ENCODE measurements at regions not wholly inside any gene's neighbourhood (a gene's known extent, or its start where the extent isn't known, plus 50 kb on each side); places are given as distances from the start of the nearest gene placed in this dataset.

- Histone ChIP-seq H3K36me3 (ENCODE audit: control insufficient read depth in 2 of 4, insufficient read depth in 4 of 4, low read length in 3 of 4) (no peaks in the 10 kb centered on the region), H2AFZ (ENCODE audit: low read length) (no peak overlapping the region), H3K14ac (ENCODE audit: insufficient read length) (no peak overlapping the region), H3K79me1 (ENCODE audit: low read depth, low read length) (no peaks in the 10 kb centered on the region), H3K4me2 (ENCODE audit: insufficient read depth in 1 of 2, low read depth in 2 of 2, low read length in 2 of 2) (no peak overlapping the region), H3K23me2 (ENCODE audit: low read depth, low read length) (no peaks in the 10 kb centered on the region), H3K9ac (replicated peaks in 1 of 4; ENCODE audit: extremely low read depth in 1 of 4, low read depth in 3 of 4, low read length in 3 of 4) (no peak overlapping the region), H3K9me3 (ENCODE audit: insufficient read depth in 2 of 2, low read depth in 1 of 2, low read length in 1 of 2) (no peaks in the 10 kb centered on the region), H2BK5ac (ENCODE audit: low read depth, low read length) (no peak overlapping the region), H3K56ac (replicated peaks; ENCODE audit: insufficient read length, low read depth, low read length) (no peak overlapping the region), H3K4ac (replicated peaks; ENCODE audit: insufficient read length, low read depth, low read length) (no peak overlapping the region), H3K4me3 (ENCODE audit: extremely low read depth in 1 of 4, insufficient read depth in 2 of 4, low read depth in 3 of 4, low read length in 4 of 4) (no peak overlapping the region), H4K5ac (ENCODE audit: insufficient read length, low read depth, low read length) (no peak overlapping the region), H2AK5ac (ENCODE audit: low read depth, low read length) (no peak overlapping the region), H2BK12ac (ENCODE audit: low read depth, low read length) (no peak overlapping the region), H2BK15ac (ENCODE audit: low read length) (no peak overlapping the region), H3K23ac (ENCODE audit: insufficient read length) (no peak overlapping the region), H3K4me1 (replicated peaks in 1 of 4; ENCODE audit: control insufficient read depth in 3 of 4, insufficient read depth in 4 of 4, low read length in 3 of 4) (no peaks in the 10 kb centered on the region), H2BK120ac (replicated peaks; ENCODE audit: low read depth, low read length) (no peak overlapping the region), H3K18ac (ENCODE audit: extremely low read depth, low read length) (no peak overlapping the region), H3K27me3 (replicated peaks in 1 of 4; ENCODE audit: control insufficient read depth in 3 of 4, extremely low read depth in 1 of 4, insufficient read depth in 3 of 4, low read length in 3 of 4) (no peaks in the 10 kb centered on the region), H4K91ac (replicated peaks; ENCODE audit: insufficient read length, low read length) (no peak overlapping the region), H2BK20ac (ENCODE audit: low read length) (no peak overlapping the region), H4K20me1 (replicated peaks in 1 of 2; ENCODE audit: control insufficient read depth in 1 of 2, insufficient read depth in 2 of 2, low read length in 2 of 2) (no peaks in the 10 kb centered on the region), H3K79me2 (ENCODE audit: control insufficient read depth in 1 of 2, insufficient read depth in 2 of 2, low read length in 2 of 2) (no peaks in the 10 kb centered on the region), H3K27ac (ENCODE audit: low read depth, low read length) (no peak overlapping the region), H4K8ac (ENCODE audit: extremely low read depth, insufficient read depth, low read length) (no peak overlapping the region)
- 88% methylated on average over 2 of the region's 2 CpGs; no CpG with 5 or more reads in 1 of the 2 experiments for WGBS, 2 experiments (ENCODE audit: extremely low coverage in 1 of 2, insufficient coverage in 1 of 2, insufficient read length in 1 of 2, insufficient replicate concordance in 2 of 2, low coverage in 1 of 2, low lambda C conversion rate in 2 of 2, missing lambda C conversion rate in 1 of 2)
- DNase-seq (ENCODE audit: low read depth in 1 of 2, low spot score in 2 of 2) (no peak), FAIRE-seq (no peak)
- ChIA-PET CTCF (ENCODE audit: partially characterized antibody) (interaction anchor here (1.0 to 2.1 kb wide), 2 partner anchors 55 to 262 kb away, joined by 3 to 4 read pairs; no protein-coding TSS in a partner anchor), POLR2A (ENCODE audit: partially characterized antibody) (no interaction called here)
- TF ChIP-seq ATF2 (IDR thresholded peaks at IDR 0.05; ENCODE audit: low read length) (no peak), ATF3 (IDR thresholded peaks at IDR 0.05; ENCODE audit: insufficient read depth, low read depth, low read length) (no peak), CTBP2 (IDR thresholded peaks at IDR 0.05; ENCODE audit: borderline replicate concordance, insufficient read depth, insufficient read length, low read length) (no peak), SP4 (IDR thresholded peaks at IDR 0.05; ENCODE audit: low read length) (no peak), TAF1 (IDR thresholded peaks at IDR 0.05; ENCODE audit: low read depth, low read length) (no peak), TCF12 (IDR thresholded peaks at IDR 0.05; ENCODE audit: low read depth, low read length) (no peak), SIRT6 (IDR thresholded peaks at IDR 0.05; ENCODE audit: low read length) (no peak), SAP30 (IDR thresholded peaks at IDR 0.05; ENCODE audit: insufficient read depth, insufficient replicate concordance, low read length) (no peak), MAFK (IDR thresholded peaks at IDR 0.05; ENCODE audit: low read depth, low read length) (no peak), USF2 (IDR thresholded peaks at IDR 0.05; ENCODE audit: low read length) (no peak), SIX5 (IDR thresholded peaks at IDR 0.05; ENCODE audit: low read depth, low read length) (no peak), MAX (IDR thresholded peaks at IDR 0.05) (no peak)
These were observed 426.5 kb downstream of the SH2D4B start for GRCh38 chr10:80964179-80964578.
